Suprapubic skin (tissue), 4 donors: ENCODE measurements at regions not wholly inside any gene's neighbourhood (a gene's known extent, or its start where the extent isn't known, plus 50 kb on each side); places are given as distances from the start of the nearest gene placed in this dataset.

Source experiments
- DNase-seq, 2 donors: peaks; one replicate each; pipeline ENCODE4 v3.0.0-alpha.2; 2019; ENCODE audit warnings: low spot score in 2 of 2
- H3K27ac ChIP-seq: fragments of 200-600 bp; sonication (generic); one replicate; pipeline ENCODE4 v1.5.1; 2019
- H3K27me3 ChIP-seq: fragments of 200-600 bp; sonication (generic); one replicate; pipeline ENCODE4 v1.5.1; 2019
- H3K36me3 ChIP-seq: fragments of 200-600 bp; sonication (generic); one replicate; pipeline ENCODE4 v1.5.1; 2019
- H3K4me1 ChIP-seq: fragments of 200-600 bp; sonication (generic); one replicate; pipeline ENCODE4 v1.5.1; 2019
- H3K4me3 ChIP-seq: fragments of 200-600 bp; sonication (generic); one replicate; pipeline ENCODE4 v1.5.1; 2019; ENCODE audit warnings: mild to moderate bottlenecking
- H3K9me3 ChIP-seq: fragments of 200-600 bp; sonication (generic); one replicate; pipeline ENCODE4 v1.5.1; 2019
- CTCF ChIP-seq, 2 donors: fragments of 200-600 bp in 1 of 2; fragments of 450-650 bp in 1 of 2; sonication (generic) in 1 of 2; IDR thresholded peaks; one replicate each; pipeline ENCODE4 v1.5.1; 2016 to 2019; ENCODE audit warnings: antibody characterized with exemption in 2 of 2, mild to moderate bottlenecking in 1 of 2, moderate library complexity in 1 of 2
- EP300 ChIP-seq: sonication (generic); formaldehyde crosslinking; IDR thresholded peaks from one replicate; pipeline ENCODE4 v1.6.1; 2017; ENCODE audit warnings: antibody characterized with exemption
- POLR2A ChIP-seq, 2 donors: fragments of 450-650 bp; IDR thresholded peaks; one replicate each; pipeline ENCODE4 v1.6.1; 2017; ENCODE audit warnings: antibody characterized with exemption in 2 of 2, mild to moderate bottlenecking in 2 of 2, moderate library complexity in 2 of 2
- POLR2AphosphoS5 ChIP-seq, 3 donors: sonication (generic); formaldehyde crosslinking; IDR thresholded peaks; one replicate each; pipeline ENCODE4 v1.6.1; 2017; ENCODE audit warnings: antibody characterized with exemption in 3 of 3
- WGBS: methylation state at CpG from one replicate; pipeline ENCODE4 v1.1.5; 2018; 5-methylcytosine and 5-hydroxymethylcytosine counted together

GRCh38 chr5:155222393-155222792 is 208.8 kb downstream of the KIF4B start:
- TF ChIP-seq POLR2A (IDR thresholded peaks at IDR 0.05) (no peak), CTCF (IDR thresholded peaks at IDR 0.05) (no peak), EP300 (no peak), POLR2AphosphoS5 (IDR thresholded peaks at IDR 0.05) (no peak)
- no peak overlapping the region for H3K27ac ChIP-seq
- H3K4me3 ChIP-seq: no peak overlapping the region

GRCh38 chr5:155229135-155229534 is 215.6 kb downstream of the KIF4B start:
- Histone ChIP-seq H3K27me3 (no peaks in the 10 kb centered on the region), H3K36me3 (no peaks in the 10 kb centered on the region), H3K4me3 (no peak overlapping the region), H3K27ac (no peak overlapping the region), H3K4me1 (no peaks in the 10 kb centered on the region), H3K9me3 (no peaks in the 10 kb centered on the region)
- 83% methylated on average over 5 of the region's 5 CpGs for WGBS
- DNase-seq: no peak
- TF ChIP-seq POLR2A (IDR thresholded peaks at IDR 0.05) (no peak), POLR2AphosphoS5 (IDR thresholded peaks at IDR 0.05) (no peak), EP300 (no peak), CTCF (IDR thresholded peaks at IDR 0.05) (no peak)

More at GRCh38 chr5:155222393-155222792, 208.8 kb downstream of the KIF4B start:
- H3K4me1 ChIP-seq: no peaks in the 10 kb centered on the region
- H3K9me3 ChIP-seq: no peaks in the 10 kb centered on the region
- 44% methylated on average over 6 of the region's 6 CpGs for WGBS
- H3K27me3 ChIP-seq: no peaks in the 10 kb centered on the region
- no peak for DNase-seq
- H3K36me3 ChIP-seq: no peaks in the 10 kb centered on the region

- Histone ChIP-seq H3K27me3 (no peaks in the 10 kb centered on the region), H3K4me1 (no peaks in the 10 kb centered on the region), H3K4me3 (no peak overlapping the region), H3K36me3 (no peaks in the 10 kb centered on the region), H3K27ac (no peak overlapping the region), H3K9me3 (peaks cover 12% of the 10 kb centered on the region)
- WGBS: 90% methylated on average over 2 of the region's 2 CpGs
- TF ChIP-seq POLR2AphosphoS5 (IDR thresholded peaks at IDR 0.05) (no peak), CTCF (IDR thresholded peaks at IDR 0.05) (no peak), EP300 (no peak), POLR2A (IDR thresholded peaks at IDR 0.05) (no peak)
- no peak for DNase-seq
Measured at GRCh38 chr5:155239803-155240202, 226.2 kb downstream of the KIF4B start.

GRCh38 chr5:155250596-155250995 is 237.0 kb downstream of the KIF4B start:
- no peaks in the 10 kb centered on the region for H3K9me3 ChIP-seq
- peaks cover 8% of the 10 kb centered on the region for H3K4me1 ChIP-seq
- TF ChIP-seq EP300: no peak
- no peak for TF ChIP-seq CTCF (IDR thresholded peaks at IDR 0.05)
- TF ChIP-seq POLR2AphosphoS5 (IDR thresholded peaks at IDR 0.05): no peak
- TF ChIP-seq POLR2A (IDR thresholded peaks at IDR 0.05): no peak
- 69% methylated on average over 5 of the region's 5 CpGs for WGBS
- H3K27ac ChIP-seq: no peak overlapping the region
- no peak for DNase-seq
- no peaks in the 10 kb centered on the region for H3K36me3 ChIP-seq
- no peak overlapping the region for H3K4me3 ChIP-seq
- H3K27me3 ChIP-seq: no peaks in the 10 kb centered on the region

GRCh38 chr5:155252025-155252424 is 238.5 kb downstream of the KIF4B start:
- TF ChIP-seq POLR2AphosphoS5 (IDR thresholded peaks at IDR 0.05): no peak
- TF ChIP-seq CTCF (IDR thresholded peaks at IDR 0.05): no peak
- TF ChIP-seq POLR2A (IDR thresholded peaks at IDR 0.05): no peak
- no peak for TF ChIP-seq EP300
- no peak for DNase-seq
- H3K4me1 ChIP-seq: peaks cover 8% of the 10 kb centered on the region
- no peaks in the 10 kb centered on the region for H3K9me3 ChIP-seq
- H3K27ac ChIP-seq: no peak overlapping the region
- no peak overlapping the region for H3K4me3 ChIP-seq
- no peaks in the 10 kb centered on the region for H3K27me3 ChIP-seq
- no peaks in the 10 kb centered on the region for H3K36me3 ChIP-seq
